Omental fat pad (tissue), 3 donors: ENCODE measurements at regions not wholly inside any gene's neighbourhood (a gene's known extent, or its start where the extent isn't known, plus 50 kb on each side); places are given as distances from the start of the nearest gene placed in this dataset.

ENCODE experiments used
- ATAC-seq: fragments of 150-250 bp; one replicate; pipeline ENCODE4 v1.9.1; 2016; ENCODE audit warnings: mild to moderate bottlenecking, moderate library complexity; ENCODE audit not compliant: low FRiP score
- DNase-seq: peaks from one replicate; pipeline ENCODE4 v3.0.0-alpha.2; 2019; ENCODE audit warnings: low spot score
- CTCF ChIP-seq, 3 donors: fragments of 450-650 bp; IDR thresholded peaks; one replicate each; pipeline ENCODE4 v1.5.1; 2016 to 2017; ENCODE audit warnings: antibody characterized with exemption in 3 of 3, mild to moderate bottlenecking in 3 of 3, moderate library complexity in 2 of 3

- DNase-seq, result no peak
- ATAC-seq, result no peak
- TF ChIP-seq CTCF (IDR thresholded peaks at IDR 0.05), result no peak
Measured at GRCh38 chr14:53496668-53497067, 343.5 kb upstream of the DDHD1 start.

- no peak for ATAC-seq
- DNase-seq, result no peak
- no peak for TF ChIP-seq CTCF (IDR thresholded peaks at IDR 0.05)
Measured at GRCh38 chr14:53495846-53496343, 342.8 kb upstream of the DDHD1 start.

DNA sequence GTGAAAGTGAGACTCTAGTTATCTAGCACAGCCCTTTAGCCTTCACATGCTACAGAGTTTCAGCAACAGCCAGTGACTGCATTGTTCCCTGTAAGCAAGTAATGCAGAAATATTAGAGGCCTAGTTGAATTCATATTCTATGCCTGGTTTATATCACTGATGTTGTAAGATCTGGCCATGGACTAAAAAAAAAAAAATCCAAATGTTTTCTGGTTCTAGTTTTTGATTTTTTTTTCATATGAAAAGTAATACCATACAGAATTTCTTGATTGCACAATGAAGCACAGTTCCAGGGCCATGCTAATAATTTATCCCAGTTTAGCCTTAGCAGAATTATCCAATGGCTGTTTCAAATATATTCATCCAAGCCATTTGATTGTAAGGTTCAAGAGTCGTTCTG, 341.5 kb upstream of the DDHD1 start:
- DNase-seq (no peak), ATAC-seq (no peak)

DNA sequence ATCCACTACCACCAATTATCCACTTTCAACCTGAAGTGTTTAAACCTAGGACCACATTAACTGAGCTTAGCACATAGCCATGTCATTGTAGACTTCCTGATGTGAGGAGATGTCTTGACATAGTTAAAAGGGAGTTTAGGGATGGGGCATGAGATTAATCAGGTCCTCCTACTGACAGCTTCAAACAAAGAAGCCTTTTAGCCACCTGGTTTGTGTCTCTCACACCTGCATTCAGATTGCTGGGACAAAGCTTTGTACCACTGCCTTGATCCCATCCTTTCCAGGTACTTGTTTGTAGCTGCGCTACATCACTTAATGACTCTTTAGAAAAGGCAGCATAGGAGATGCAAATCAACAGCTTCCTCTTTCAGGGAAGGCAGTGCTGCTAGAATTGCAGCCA, 340.7 kb upstream of the DDHD1 start:
- ATAC-seq, result no peak
- no peak for DNase-seq
- TF ChIP-seq CTCF (IDR thresholded peaks at IDR 0.05), result no peak

More for the DNA sequence above, 341.5 kb upstream of the DDHD1 start:
- TF ChIP-seq CTCF (IDR thresholded peaks at IDR 0.05), result no peak

- no peak for TF ChIP-seq CTCF (IDR thresholded peaks at IDR 0.05)
- DNase-seq (no peak), ATAC-seq (no peak)
Measured at GRCh38 chr14:53493320-53493719, 340.2 kb upstream of the DDHD1 start.

DNA sequence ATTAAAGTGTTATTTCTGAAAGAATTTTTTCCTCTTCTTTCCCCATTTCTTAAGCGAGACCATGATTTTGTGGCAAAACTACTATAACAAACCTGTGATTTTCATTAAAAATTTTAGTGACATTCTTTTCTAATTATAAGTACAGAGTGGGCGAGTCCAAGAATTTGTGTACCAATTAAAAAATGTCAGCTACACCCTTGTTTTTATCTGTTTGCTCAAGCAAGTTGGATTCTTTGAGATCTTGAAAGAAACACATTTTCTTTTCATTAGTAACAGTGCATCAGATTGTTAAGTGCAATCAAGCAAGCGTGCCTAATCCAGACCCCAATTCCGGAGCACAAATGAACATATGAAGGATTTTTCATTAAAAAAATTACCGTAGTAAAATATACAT, 338.8 kb upstream of the DDHD1 start:
- TF ChIP-seq CTCF (IDR thresholded peaks at IDR 0.05), result no peak
- no peak for ATAC-seq
- no peak for DNase-seq

DNA sequence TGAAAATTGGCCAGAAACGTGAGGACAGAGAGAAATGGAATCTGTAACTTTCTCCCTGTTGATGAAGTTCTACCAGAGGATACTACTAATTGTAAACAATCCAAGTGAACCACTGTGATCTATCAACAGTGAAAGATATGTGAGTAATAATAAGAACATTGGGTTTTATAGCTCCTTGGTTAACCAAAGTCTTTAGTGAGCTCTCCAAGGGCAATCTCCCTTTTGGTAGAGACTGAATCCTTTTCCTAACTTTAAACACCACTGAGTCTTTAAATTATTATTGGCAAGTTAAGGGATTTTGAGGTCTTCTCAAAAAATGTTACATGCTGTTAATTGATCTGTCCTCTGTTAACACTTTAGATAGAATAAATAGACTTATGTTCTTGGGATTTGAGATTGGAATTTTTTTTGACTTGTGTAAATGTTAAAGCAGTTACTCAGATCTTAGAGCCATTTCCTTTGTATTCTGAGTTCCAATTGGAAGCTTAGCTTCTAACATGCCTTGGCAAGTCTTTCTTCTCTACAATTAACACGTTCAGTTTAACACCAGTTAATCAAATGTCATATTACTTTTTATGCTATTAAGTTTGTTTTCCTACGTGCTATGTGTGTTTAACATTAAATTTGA, 338.2 kb upstream of the DDHD1 start:
- TF ChIP-seq CTCF (IDR thresholded peaks at IDR 0.05), result no peak
- no peak for ATAC-seq

More for the DNA sequence above, 338.2 kb upstream of the DDHD1 start:
- DNase-seq, result no peak
